SK-N-SH (cell line): ENCODE measurements at regions not wholly inside any gene's neighbourhood (a gene's known extent, or its start where the extent isn't known, plus 50 kb on each side); places are given as distances from the start of the nearest gene placed in this dataset.

Experiments used
- CTCF ChIA-PET: fragments of 300-600, 350-600 bp; formaldehyde crosslinking; extraction: SDS; loops from one replicate; lab custom pipeline; 2021; lab: Yijun Ruan, JAX
- POLR2A ChIA-PET: fragments of 350-600 bp; sonication (Branson Sonifier 250); formaldehyde crosslinking; extraction: SDS; loops from one replicate; lab custom pipeline; 2020; ENCODE audit warnings: antibody characterized with exemption, inconsistent platforms; lab: Yijun Ruan, JAX
- DNase-seq: peaks from one replicate; pipeline ENCODE4 v3.0.0; 2012
- H2AFZ ChIP-seq: fragments of 200-600 bp; sonication (generic); 2 replicates; pipeline ENCODE4 v1.8.1; 2016; ENCODE audit warnings: antibody characterized with exemption, mild to moderate bottlenecking, low read depth
- H3F3A ChIP-seq: fragments of 200-600 bp; sonication (generic); replicated peaks from 2 replicates; pipeline ENCODE3; 2016; ENCODE audit warnings: antibody characterized with exemption, mild to moderate bottlenecking; ENCODE audit not compliant: insufficient read depth
- H3K27ac ChIP-seq, 2 experiments: fragments of 200-500 bp in 1 of 2; fragments of 200-600 bp in 1 of 2; sonication (Bioruptor generic) in 1 of 2; sonication (generic), shearing (Covaris generic) in 1 of 2; 2 replicates each; pipeline versions ENCODE4 v1.5.1 to v1.6.1; 2014 to 2016; ENCODE audit warnings: low read depth in 2 of 2, inconsistent platforms in 1 of 2, low read length in 1 of 2, mild to moderate bottlenecking in 1 of 2, mixed read lengths in 1 of 2
- H3K27me3 ChIP-seq: fragments of 200-600 bp; sonication (generic), shearing (Covaris generic); 2 replicates; pipeline ENCODE4 v1.6.1; 2016; ENCODE audit warnings: mixed run types; ENCODE audit not compliant: insufficient read depth
- H3K36me3 ChIP-seq, 2 experiments: fragments of 200-500 bp in 1 of 2; fragments of 200-600 bp in 1 of 2; sonication (Bioruptor generic) in 1 of 2; sonication (generic) in 1 of 2; replicated peaks in 1 of 2; 2 replicates each; pipeline versions ENCODE3 to v1.5.1; 2014 to 2016; ENCODE audit warnings: low read length in 1 of 2, mild to moderate bottlenecking in 1 of 2; ENCODE audit not compliant: insufficient read depth in 2 of 2, control insufficient read depth in 1 of 2
- H3K4me1 ChIP-seq, 2 experiments: fragments of 200-500 bp in 1 of 2; fragments of 200-600 bp in 1 of 2; sonication (Bioruptor generic) in 1 of 2; sonication (generic), shearing (Covaris generic) in 1 of 2; 2 replicates each; pipeline versions ENCODE4 v1.5.1 to v1.6.1; 2014 to 2016; ENCODE audit warnings: low read depth in 1 of 2, low read length in 1 of 2, mixed run types in 1 of 2; ENCODE audit not compliant: insufficient read depth in 2 of 2, control insufficient read depth in 1 of 2
- H3K4me2 ChIP-seq: fragments of 200-600 bp; sonication (generic), shearing (Covaris generic); 2 replicates; pipeline ENCODE4 v1.6.1; 2017; ENCODE audit warnings: mixed run types
- H3K4me3 ChIP-seq, 2 experiments: fragments of 200-500 bp in 1 of 2; fragments of 200-600 bp in 1 of 2; sonication (Bioruptor generic) in 1 of 2; sonication (generic), shearing (Covaris generic) in 1 of 2; 2 replicates each; pipeline versions ENCODE4 v1.5.1 to v1.8.1; 2014 to 2016; ENCODE audit warnings: low read depth in 2 of 2, inconsistent platforms in 1 of 2, low read length in 1 of 2, mild to moderate bottlenecking in 1 of 2, mixed read lengths in 1 of 2, moderate library complexity in 1 of 2
- H3K79me2 ChIP-seq: fragments of 200-600 bp; sonication (generic); 2 replicates; pipeline ENCODE4 v1.8.1; 2017; ENCODE audit warnings: mild to moderate bottlenecking; ENCODE audit not compliant: insufficient read depth
- H3K9ac ChIP-seq: fragments of 200-600 bp; sonication (generic); 2 replicates; pipeline ENCODE4 v1.6.1; 2017; ENCODE audit warnings: mixed run types
- H3K9me2 ChIP-seq: fragments of 200-600 bp; sonication (generic); 2 replicates; pipeline ENCODE4 v1.6.1; 2017; ENCODE audit warnings: mixed run types
- H3K9me3 ChIP-seq: fragments of 200-600 bp; sonication (generic); 2 replicates; pipeline ENCODE4 v1.6.1; 2017; ENCODE audit warnings: mixed run types, mild to moderate bottlenecking, moderate library complexity
- H4K20me1 ChIP-seq: fragments of 200-600 bp; sonication (generic); 2 replicates; pipeline ENCODE4 v1.6.1; 2017; ENCODE audit warnings: mild to moderate bottlenecking, mixed run types; ENCODE audit not compliant: insufficient read depth
- ELF1 ChIP-seq: IDR thresholded peaks from 2 replicates; pipeline ENCODE4 v1.4.0; 2012
- EZH2phosphoT487 ChIP-seq: fragments of 200-600 bp; sonication (generic); IDR thresholded peaks from 2 replicates; pipeline ENCODE4 v1.6.1; 2017; ENCODE audit warnings: low read depth, mixed run types, mild to moderate bottlenecking, antibody characterized with exemption, moderate library complexity, borderline replicate concordance
- FOSL2 ChIP-seq: IDR thresholded peaks from 2 replicates; pipeline ENCODE4 v1.4.0; 2012; ENCODE audit warnings: low read depth, mild to moderate bottlenecking, moderate library complexity, borderline replicate concordance
- GABPA ChIP-seq: IDR thresholded peaks from 2 replicates; pipeline ENCODE4 v1.4.0; 2012; ENCODE audit warnings: low read depth, mild to moderate bottlenecking
- GATA2 ChIP-seq: sonication (generic); formaldehyde crosslinking; IDR thresholded peaks from 2 replicates; pipeline ENCODE4 v1.5.0; 2020; ENCODE audit warnings: mild to moderate bottlenecking, missing genetic modification reagents
- JUND ChIP-seq: IDR thresholded peaks from 2 replicates; pipeline ENCODE4 v1.4.0; 2012
- MXI1 ChIP-seq: IDR thresholded peaks from 2 replicates; pipeline ENCODE4 v1.6.1; 2012; ENCODE audit warnings: mild to moderate bottlenecking, low read depth, low read length, improper control_type of control experiment
- NFIC ChIP-seq: IDR thresholded peaks from 2 replicates; pipeline ENCODE4 v1.4.0; 2012; ENCODE audit warnings: borderline replicate concordance
- NRF1 ChIP-seq: IDR thresholded peaks from 2 replicates; pipeline ENCODE4 v1.6.1; 2012; ENCODE audit warnings: low read depth, mild to moderate bottlenecking, low read length
- POLR2AphosphoS5 ChIP-seq: IDR thresholded peaks from 2 replicates; pipeline ENCODE4 v1.6.1; 2012; ENCODE audit warnings: low read depth, low read length
- RCOR1 ChIP-seq: fragments of 150-350 bp; IDR thresholded peaks from 2 replicates; pipeline ENCODE4 v1.6.1; 2017; ENCODE audit warnings: antibody characterized with exemption, low read length
- RFX5 ChIP-seq: IDR thresholded peaks from 2 replicates; pipeline ENCODE4 v1.6.1; 2012; ENCODE audit warnings: mild to moderate bottlenecking, improper control_type of control experiment, low read length
- RXRA ChIP-seq: IDR thresholded peaks from 2 replicates; pipeline ENCODE4 v1.4.0; 2012; ENCODE audit warnings: low read depth, mild to moderate bottlenecking, borderline replicate concordance
- SIN3A ChIP-seq: IDR thresholded peaks from 2 replicates; pipeline ENCODE4 v1.6.1; 2012; ENCODE audit warnings: low read depth, mild to moderate bottlenecking, low read length, moderate library complexity, borderline replicate concordance
- TCF12 ChIP-seq: IDR thresholded peaks from 2 replicates; pipeline ENCODE4 v1.4.0; 2012
- TEAD4 ChIP-seq: IDR thresholded peaks from 2 replicates; pipeline ENCODE4 v1.4.0; 2012; ENCODE audit warnings: mild to moderate bottlenecking, borderline replicate concordance; ENCODE audit not compliant: insufficient read depth
- YY1 ChIP-seq: IDR thresholded peaks from 2 replicates; pipeline ENCODE4 v1.4.0; 2012; ENCODE audit warnings: low read depth, mild to moderate bottlenecking
- WGBS: methylation state at CpG from one replicate; pipeline ENCODE4 v1.1.6; 2017; ENCODE audit warnings: low lambda C conversion rate; 5-methylcytosine and 5-hydroxymethylcytosine counted together
- TF ChIP-seq, protein P1 (sequence below): IDR thresholded peaks from 2 replicates; pipeline ENCODE4; 2012
- TF ChIP-seq, protein P2 (sequence below): IDR thresholded peaks from 2 replicates; pipeline ENCODE4 v1.4.0; 2012; ENCODE audit warnings: low read depth
- TF ChIP-seq, protein P3 (sequence below): IDR thresholded peaks from 2 replicates; pipeline ENCODE4 v1.4.0; 2012; ENCODE audit warnings: low read depth, borderline replicate concordance

DNA sequence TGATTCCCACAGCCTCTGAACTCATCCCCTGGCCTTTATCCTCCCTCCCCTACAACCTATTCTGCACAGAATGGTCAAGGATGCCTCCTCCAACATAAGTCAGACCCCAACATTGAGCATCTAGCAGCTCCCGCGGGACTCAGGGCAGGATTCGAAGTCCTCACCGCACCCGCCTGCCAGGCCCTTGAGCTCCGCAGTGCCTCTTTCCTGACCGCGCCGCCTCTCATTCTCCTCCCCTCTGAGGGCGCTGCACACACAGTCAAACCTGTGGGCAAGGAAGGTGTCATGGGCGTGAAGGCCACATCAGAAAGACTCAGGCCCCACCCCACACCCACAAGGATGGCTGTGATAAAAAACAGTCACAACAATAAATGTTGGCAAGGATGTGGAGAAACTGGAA, 84.1 kb downstream of the CPZ start:
- no peak overlapping the region for H3K4me2 ChIP-seq
- CTCF ChIA-PET = no interaction called here
- TF ChIP-seq GABPA (no peak), JUND (no peak), RCOR1 (no peak)
- no peak overlapping the region for H3K9ac ChIP-seq
- DNase-seq = no peak
- H3K79me2 ChIP-seq = no peaks in the 10 kb centered on the region
- no peaks in the 10 kb centered on the region for H3K27me3 ChIP-seq
- no peak overlapping the region for H3K27ac ChIP-seq
- POLR2A ChIA-PET = no interaction called here
- no peak overlapping the region for H2AFZ ChIP-seq
- WGBS = 69% methylated on average over 11 of the region's 11 CpGs
- no peak overlapping the region for H3K4me3 ChIP-seq
- no peaks in the 10 kb centered on the region for H4K20me1 ChIP-seq
- H3K9me3 ChIP-seq = no peaks in the 10 kb centered on the region
- H3K36me3 ChIP-seq = no peaks in the 10 kb centered on the region
- no peaks in the 10 kb centered on the region for H3F3A ChIP-seq
- no peaks in the 10 kb centered on the region for H3K9me2 ChIP-seq
- H3K4me1 ChIP-seq = peaks cover 0 to 3% of the 10 kb centered on the region in 2 experiments; a peak in 1 of 4 replicates

DNA sequence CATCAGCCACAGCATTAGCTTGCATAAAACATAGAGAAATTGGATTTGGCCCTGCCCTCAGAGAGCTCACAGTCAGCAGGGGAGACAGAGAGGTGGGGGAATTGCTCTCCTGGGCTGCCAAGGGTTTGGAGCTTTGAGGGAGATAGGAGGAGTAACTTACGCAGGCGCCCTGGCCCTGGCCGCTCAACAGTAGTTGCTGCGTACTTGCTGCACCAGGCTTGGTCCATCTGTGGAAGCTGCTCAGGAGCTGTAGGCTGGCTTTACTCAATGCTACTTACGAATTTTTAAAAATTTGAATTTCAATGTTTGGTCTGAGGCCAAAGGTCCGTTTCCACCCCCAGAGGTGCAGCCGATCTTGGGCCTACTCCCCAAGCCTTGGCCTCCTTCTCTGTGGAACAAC, 83.3 kb downstream of the CPZ start:
- Histone ChIP-seq H3F3A (no peaks in the 10 kb centered on the region), H3K4me3 (no peak overlapping the region), H3K36me3 (no peaks in the 10 kb centered on the region), H3K4me1 (peaks cover 0 to 3% of the 10 kb centered on the region in 2 experiments; a peak in 1 of 4 replicates), H3K9me2 (no peaks in the 10 kb centered on the region), H3K9ac (no peak overlapping the region), H3K9me3 (no peaks in the 10 kb centered on the region), H3K27me3 (no peaks in the 10 kb centered on the region), H3K79me2 (no peaks in the 10 kb centered on the region), H4K20me1 (no peaks in the 10 kb centered on the region), H3K4me2 (no peak overlapping the region)
- no peak for DNase-seq
- ChIA-PET CTCF (interaction anchor here (1.0 to 1.1 kb wide), 2 partner anchors 209 to 242 kb away, joined by 3 to 4 read pairs; no protein-coding TSS in a partner anchor), POLR2A (no interaction called here)
- 58% methylated on average over 6 of the region's 7 CpGs for WGBS
- no peak for TF ChIP-seq NRF1
- TF ChIP-seq, protein P1, sequence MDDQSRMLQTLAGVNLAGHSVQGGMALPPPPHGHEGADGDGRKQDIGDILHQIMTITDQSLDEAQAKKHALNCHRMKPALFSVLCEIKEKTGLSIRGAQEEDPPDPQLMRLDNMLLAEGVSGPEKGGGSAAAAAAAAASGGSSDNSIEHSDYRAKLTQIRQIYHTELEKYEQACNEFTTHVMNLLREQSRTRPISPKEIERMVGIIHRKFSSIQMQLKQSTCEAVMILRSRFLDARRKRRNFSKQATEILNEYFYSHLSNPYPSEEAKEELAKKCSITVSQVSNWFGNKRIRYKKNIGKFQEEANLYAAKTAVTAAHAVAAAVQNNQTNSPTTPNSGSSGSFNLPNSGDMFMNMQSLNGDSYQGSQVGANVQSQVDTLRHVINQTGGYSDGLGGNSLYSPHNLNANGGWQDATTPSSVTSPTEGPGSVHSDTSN = no peak
- no peak for TF ChIP-seq RFX5
- no peak for TF ChIP-seq EZH2phosphoT487
- no peak for TF ChIP-seq RCOR1
- TF ChIP-seq YY1 = no peak
- no peak for TF ChIP-seq TCF12
- TF ChIP-seq FOSL2 = no peak
- no peak for TF ChIP-seq ELF1
- TF ChIP-seq, all 33 proteins: peak for 0
- H2AFZ ChIP-seq = no peak overlapping the region
- no peak overlapping the region for H3K27ac ChIP-seq

DNA sequence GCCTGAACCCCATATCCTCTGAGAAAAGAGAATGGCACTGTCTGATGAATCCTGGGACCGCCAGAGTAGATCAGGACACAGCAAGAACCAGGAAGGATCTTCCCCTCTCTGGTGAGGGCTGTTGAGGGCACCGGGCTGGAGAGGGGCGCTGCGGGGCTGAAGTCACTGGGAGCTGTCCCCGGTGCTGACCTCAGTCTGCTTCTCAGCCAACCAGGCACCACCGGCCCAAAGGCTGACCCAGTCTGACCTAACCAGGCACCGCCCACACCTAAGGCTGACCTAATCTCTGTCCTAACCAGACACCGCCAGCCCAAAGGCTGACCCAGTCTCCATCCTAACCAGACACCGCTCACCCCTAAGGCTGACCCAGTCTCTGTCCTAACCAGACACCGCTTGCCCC, 82.8 kb downstream of the CPZ start:
- no peaks in the 10 kb centered on the region for H3F3A ChIP-seq
- no peaks in the 10 kb centered on the region for H3K36me3 ChIP-seq
- CTCF ChIA-PET = interaction anchor here (0.8 to 1.1 kb wide), 3 partner anchors 13 to 243 kb away, joined by 3 to 4 read pairs (median 3); no protein-coding TSS in a partner anchor
- POLR2A ChIA-PET = no interaction called here
- no peaks in the 10 kb centered on the region for H3K79me2 ChIP-seq
- H3K27ac ChIP-seq = no peak overlapping the region
- H4K20me1 ChIP-seq = no peaks in the 10 kb centered on the region
- H3K4me1 ChIP-seq = peaks cover 0 to 3% of the 10 kb centered on the region in 2 experiments; a peak in 1 of 4 replicates
- DNase-seq = no peak
- H3K9me2 ChIP-seq = no peaks in the 10 kb centered on the region
- H3K27me3 ChIP-seq = no peaks in the 10 kb centered on the region
- no peak overlapping the region for H3K4me2 ChIP-seq
- H3K9ac ChIP-seq = no peak overlapping the region
- H2AFZ ChIP-seq = no peak overlapping the region
- 28% methylated on average over 5 of the region's 10 CpGs for WGBS
- no peaks in the 10 kb centered on the region for H3K9me3 ChIP-seq
- no peak overlapping the region for H3K4me3 ChIP-seq
- TF ChIP-seq, protein P2, sequence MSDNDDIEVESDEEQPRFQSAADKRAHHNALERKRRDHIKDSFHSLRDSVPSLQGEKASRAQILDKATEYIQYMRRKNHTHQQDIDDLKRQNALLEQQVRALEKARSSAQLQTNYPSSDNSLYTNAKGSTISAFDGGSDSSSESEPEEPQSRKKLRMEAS = no peak
- TF ChIP-seq, protein P3, sequence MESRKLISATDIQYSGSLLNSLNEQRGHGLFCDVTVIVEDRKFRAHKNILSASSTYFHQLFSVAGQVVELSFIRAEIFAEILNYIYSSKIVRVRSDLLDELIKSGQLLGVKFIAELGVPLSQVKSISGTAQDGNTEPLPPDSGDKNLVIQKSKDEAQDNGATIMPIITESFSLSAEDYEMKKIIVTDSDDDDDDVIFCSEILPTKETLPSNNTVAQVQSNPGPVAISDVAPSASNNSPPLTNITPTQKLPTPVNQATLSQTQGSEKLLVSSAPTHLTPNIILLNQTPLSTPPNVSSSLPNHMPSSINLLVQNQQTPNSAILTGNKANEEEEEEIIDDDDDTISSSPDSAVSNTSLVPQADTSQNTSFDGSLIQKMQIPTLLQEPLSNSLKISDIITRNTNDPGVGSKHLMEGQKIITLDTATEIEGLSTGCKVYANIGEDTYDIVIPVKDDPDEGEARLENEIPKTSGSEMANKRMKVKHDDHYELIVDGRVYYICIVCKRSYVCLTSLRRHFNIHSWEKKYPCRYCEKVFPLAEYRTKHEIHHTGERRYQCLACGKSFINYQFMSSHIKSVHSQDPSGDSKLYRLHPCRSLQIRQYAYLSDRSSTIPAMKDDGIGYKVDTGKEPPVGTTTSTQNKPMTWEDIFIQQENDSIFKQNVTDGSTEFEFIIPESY = no peak
- TF ChIP-seq GATA2 (CRISPR knock-in tag) (no peak), JUND (no peak), POLR2AphosphoS5 (no peak), RXRA (no peak), TEAD4 (no peak), GABPA (no peak), SIN3A (no peak), NFIC (no peak), MXI1 (no peak), YY1 (no peak), NRF1 (no peak), FOSL2 (no peak)
- TF ChIP-seq, protein P1 = no peak
